Neuronal stem cell (in vitro differentiated cells): ENCODE measurements at regions not wholly inside any gene's neighbourhood (a gene's known extent, or its start where the extent isn't known, plus 50 kb on each side); places are given as distances from the start of the nearest gene placed in this dataset.

Experiments used
- DNase-seq: peaks from one replicate; pipeline ENCODE4 v3.0.0-alpha.2; 2013; ENCODE audit warnings: low spot score
- H2AFZ ChIP-seq: one replicate; pipeline ENCODE4 v1.6.1; 2013; ENCODE audit warnings: mild to moderate bottlenecking, low read length, inconsistent platforms
- H2AK5ac ChIP-seq: 2 replicates; pipeline ENCODE4 v1.6.1; 2013; ENCODE audit warnings: low read depth, mild to moderate bottlenecking, inconsistent platforms, low read length, moderate library complexity, mixed read lengths
- H2BK120ac ChIP-seq: 2 replicates; pipeline ENCODE4 v1.6.1; 2013; ENCODE audit warnings: low read depth, mild to moderate bottlenecking, inconsistent platforms, low read length, moderate library complexity, mixed read lengths
- H2BK12ac ChIP-seq: one replicate; pipeline ENCODE4 v1.6.1; 2013; ENCODE audit warnings: low read length, inconsistent platforms
- H2BK15ac ChIP-seq: 2 replicates; pipeline ENCODE4 v1.6.1; 2013; ENCODE audit warnings: mild to moderate bottlenecking, low read length, inconsistent platforms, mixed read lengths
- H2BK5ac ChIP-seq: one replicate; pipeline ENCODE4 v1.6.1; 2013; ENCODE audit warnings: inconsistent platforms, mild to moderate bottlenecking, low read length, moderate library complexity
- H3K14ac ChIP-seq: one replicate; pipeline ENCODE4 v1.6.1; 2013; ENCODE audit warnings: low read length, inconsistent platforms
- H3K18ac ChIP-seq: 2 replicates; pipeline ENCODE4 v1.6.1; 2013; ENCODE audit warnings: low read length, inconsistent platforms
- H3K23ac ChIP-seq: 2 replicates; pipeline ENCODE4 v1.6.1; 2013; ENCODE audit warnings: low read depth, mild to moderate bottlenecking, mixed read lengths, low read length, inconsistent platforms; ENCODE audit not compliant: poor library complexity
- H3K27ac ChIP-seq: replicated peaks from 3 replicates; pipeline ENCODE4 v1.5.1; 2013; ENCODE audit warnings: low read length, inconsistent platforms
- H3K27me3 ChIP-seq, 3 experiments: 2 replicates each; pipeline ENCODE4 v1.6.1; 2013; ENCODE audit warnings: low read length in 3 of 3, mild to moderate bottlenecking in 2 of 3, inconsistent platforms in 1 of 3, low read depth in 1 of 3, mixed read lengths in 1 of 3, moderate library complexity in 1 of 3; ENCODE audit not compliant: control insufficient read depth in 3 of 3, insufficient read depth in 3 of 3
- H3K36me3 ChIP-seq, 2 donors: replicated peaks in 1 of 2; 2 replicates each; pipeline ENCODE4 v1.6.1; 2013; ENCODE audit warnings: low read length in 2 of 2; ENCODE audit not compliant: control insufficient read depth in 2 of 2, insufficient read depth in 2 of 2
- H3K4ac ChIP-seq: 2 replicates; pipeline ENCODE4 v1.6.1; 2013; ENCODE audit warnings: inconsistent platforms, mild to moderate bottlenecking, low read length, moderate library complexity
- H3K4me1 ChIP-seq, 2 donors: 1 replicate in 1 of 2; 2 replicates in 1 of 2; pipeline ENCODE4 v1.6.1; 2013; ENCODE audit warnings: low read length in 2 of 2, low read depth in 1 of 2; ENCODE audit not compliant: control insufficient read depth in 2 of 2, insufficient read depth in 1 of 2
- H3K4me2 ChIP-seq: one replicate; pipeline ENCODE4 v1.6.1; 2013; ENCODE audit warnings: mild to moderate bottlenecking, low read length, inconsistent platforms; ENCODE audit not compliant: insufficient read depth, poor library complexity, severe bottlenecking
- H3K4me3 ChIP-seq, 2 donors: 2 replicates each; pipeline ENCODE4 v1.5.1; 2013; ENCODE audit warnings: low read length in 2 of 2, mild to moderate bottlenecking in 2 of 2, inconsistent platforms in 1 of 2, moderate library complexity in 1 of 2
- H3K79me1 ChIP-seq: one replicate; pipeline ENCODE4 v1.6.1; 2013; ENCODE audit warnings: low read depth, mild to moderate bottlenecking, inconsistent platforms, low read length, moderate library complexity
- H3K9ac ChIP-seq: one replicate; pipeline ENCODE4 v1.6.1; 2013; ENCODE audit warnings: mild to moderate bottlenecking, low read depth, low read length, inconsistent platforms; ENCODE audit not compliant: poor library complexity
- H3K9me3 ChIP-seq, 2 donors: replicated peaks in 1 of 2; 2 replicates each; pipeline versions ENCODE3 to v1.6.1; 2013; ENCODE audit warnings: low read length in 2 of 2, mild to moderate bottlenecking in 2 of 2, inconsistent platforms in 1 of 2, low read depth in 1 of 2, mixed read lengths in 1 of 2, moderate library complexity in 1 of 2; ENCODE audit not compliant: control insufficient read depth in 2 of 2, insufficient read depth in 1 of 2
- H4K8ac ChIP-seq: one replicate; pipeline ENCODE4 v1.6.1; 2013; ENCODE audit warnings: low read depth, mild to moderate bottlenecking, inconsistent platforms, low read length, moderate library complexity
- H4K91ac ChIP-seq: one replicate; pipeline ENCODE4 v1.6.1; 2013; ENCODE audit warnings: low read length, low read depth, mild to moderate bottlenecking, inconsistent platforms; ENCODE audit not compliant: poor library complexity
- WGBS, 2 donors: extraction: QIAGEN DNeasy Blood & Tissue Kit; methylation state at CpG; one replicate each; pipeline ENCODE4 v1.1.7; 2013; ENCODE audit warnings: missing lambda C conversion rate in 2 of 2, mixed read lengths in 1 of 2; ENCODE audit not compliant: insufficient read length in 2 of 2, insufficient replicate concordance in 1 of 2; ENCODE audit errors: extremely low coverage in 2 of 2; 5-methylcytosine and 5-hydroxymethylcytosine counted together

GRCh38 chr7:20021066-20021465 is 196.1 kb downstream of the MACC1 start:
- no peak overlapping the region for H3K4me2 ChIP-seq
- H2BK120ac ChIP-seq = no peak overlapping the region
- no peaks in the 10 kb centered on the region for H3K4me1 ChIP-seq
- H3K27ac ChIP-seq = no peak overlapping the region
- H3K79me1 ChIP-seq = no peaks in the 10 kb centered on the region
- no peak for DNase-seq
- H3K23ac ChIP-seq = no peak overlapping the region
- H4K91ac ChIP-seq = no peak overlapping the region
- no peaks in the 10 kb centered on the region for H3K9me3 ChIP-seq
- H3K18ac ChIP-seq = no peak overlapping the region
- no peaks in the 10 kb centered on the region for H3K27me3 ChIP-seq
- no peak overlapping the region for H4K8ac ChIP-seq
- H3K4ac ChIP-seq = no peak overlapping the region
- no peak overlapping the region for H2AK5ac ChIP-seq
- H2BK5ac ChIP-seq = no peak overlapping the region
- H2AFZ ChIP-seq = no peak overlapping the region
- H3K9ac ChIP-seq = no peak overlapping the region
- H2BK15ac ChIP-seq = no peak overlapping the region
- no peak overlapping the region for H3K4me3 ChIP-seq
- no peaks in the 10 kb centered on the region for H3K36me3 ChIP-seq
- no peak overlapping the region for H3K14ac ChIP-seq
- no peak overlapping the region for H2BK12ac ChIP-seq

DNA sequence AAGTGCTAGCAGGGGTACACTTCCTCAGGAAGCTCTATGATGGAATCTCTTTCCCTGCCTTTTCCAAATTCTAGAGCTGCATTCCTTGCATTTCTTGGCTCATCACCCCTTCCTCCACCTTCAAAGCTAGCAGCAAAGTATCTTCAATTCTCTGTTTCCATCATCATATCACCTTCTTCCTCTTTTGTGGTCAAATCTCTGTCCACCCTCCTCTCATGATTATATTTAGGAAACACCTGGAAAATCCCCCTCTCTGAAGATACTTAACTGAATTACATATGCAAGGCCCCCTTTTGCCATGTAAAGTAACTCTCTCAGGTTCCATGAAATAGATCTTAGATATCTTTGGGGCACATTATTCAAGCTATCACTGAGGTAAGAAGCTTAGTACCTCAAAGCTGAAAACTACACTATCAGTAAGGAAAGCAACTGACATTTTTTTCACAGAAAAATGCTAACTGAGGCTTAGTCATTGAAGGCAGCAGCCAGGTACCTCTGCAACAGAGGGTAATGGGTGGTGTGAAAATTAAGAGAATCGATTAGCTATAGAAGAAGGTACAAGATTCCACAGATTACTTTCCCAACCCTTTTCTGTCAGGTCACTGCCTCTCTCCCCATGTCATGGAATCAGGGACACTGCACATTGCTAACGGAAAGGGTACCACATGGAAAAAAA is 197.3 kb downstream of the MACC1 start:
- Histone ChIP-seq H3K18ac (no peak overlapping the region), H2BK12ac (no peak overlapping the region), H3K9me3 (no peaks in the 10 kb centered on the region), H3K14ac (no peak overlapping the region), H4K8ac (no peak overlapping the region), H2BK120ac (no peak overlapping the region), H2BK15ac (no peak overlapping the region), H3K4me2 (no peak overlapping the region), H3K27me3 (no peaks in the 10 kb centered on the region), H3K4ac (no peak overlapping the region), H2BK5ac (no peak overlapping the region), H3K36me3 (no peaks in the 10 kb centered on the region), H3K27ac (no peak overlapping the region), H3K79me1 (no peaks in the 10 kb centered on the region), H3K23ac (no peak overlapping the region), H3K4me1 (no peaks in the 10 kb centered on the region), H2AFZ (no peak overlapping the region), H4K91ac (no peak overlapping the region), H3K9ac (no peak overlapping the region), H3K4me3 (no peak overlapping the region), H2AK5ac (no peak overlapping the region)
- no CpG with 5 or more reads among the region's 2 CpGs for WGBS, 2 donors
- DNase-seq = no peak

DNA sequence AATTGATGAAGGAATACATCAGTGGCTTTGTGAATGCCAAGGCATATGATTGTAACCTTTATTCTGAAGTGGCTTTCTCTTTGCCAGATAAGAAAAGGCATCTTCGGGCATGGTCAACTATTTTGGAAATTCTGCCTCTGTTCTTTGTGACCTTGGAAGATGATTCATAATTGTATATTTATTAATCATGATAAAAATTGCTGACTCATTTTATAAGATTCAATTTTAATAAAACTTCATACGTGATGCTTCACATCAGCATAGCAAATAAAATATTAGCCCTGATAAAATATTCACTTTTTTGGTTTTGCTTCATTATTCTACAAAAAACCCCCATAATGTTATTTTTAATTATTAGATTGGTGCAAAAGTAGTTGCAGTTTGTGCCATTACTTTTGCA is 200.5 kb downstream of the MACC1 start:
- no peak overlapping the region for H4K8ac ChIP-seq
- H2BK5ac ChIP-seq = no peak overlapping the region
- H3K79me1 ChIP-seq = no peaks in the 10 kb centered on the region
- no peaks in the 10 kb centered on the region for H3K4me1 ChIP-seq
- no peak overlapping the region for H2BK12ac ChIP-seq
- no peak overlapping the region for H2AK5ac ChIP-seq
- no peak overlapping the region for H4K91ac ChIP-seq
- no peak overlapping the region for H3K4me3 ChIP-seq
- H3K4me2 ChIP-seq = no peak overlapping the region
- no peak overlapping the region for H2BK15ac ChIP-seq
- no peak overlapping the region for H3K27ac ChIP-seq
- H2BK120ac ChIP-seq = no peak overlapping the region
- no CpG with 5 or more reads among the region's 2 CpGs for WGBS, 2 donors
- H2AFZ ChIP-seq = no peak overlapping the region
- no peak overlapping the region for H3K9ac ChIP-seq
- no peaks in the 10 kb centered on the region for H3K36me3 ChIP-seq
- no peaks in the 10 kb centered on the region for H3K9me3 ChIP-seq
- no peak overlapping the region for H3K23ac ChIP-seq
- H3K4ac ChIP-seq = no peak overlapping the region
- no peak overlapping the region for H3K18ac ChIP-seq
- no peaks in the 10 kb centered on the region for H3K27me3 ChIP-seq
- no peak for DNase-seq
- no peak overlapping the region for H3K14ac ChIP-seq

GRCh38 chr7:20013536-20013935 is 203.6 kb downstream of the MACC1 start:
- Histone ChIP-seq H2AK5ac (no peak overlapping the region), H2BK15ac (no peak overlapping the region), H3K14ac (no peak overlapping the region), H3K4me2 (no peak overlapping the region), H3K4me3 (no peak overlapping the region), H3K27me3 (no peaks in the 10 kb centered on the region), H2BK120ac (no peak overlapping the region), H2AFZ (no peak overlapping the region), H3K36me3 (no peaks in the 10 kb centered on the region), H4K91ac (no peak overlapping the region), H3K9me3 (no peaks in the 10 kb centered on the region), H3K27ac (no peak overlapping the region), H2BK12ac (no peak overlapping the region), H3K23ac (no peak overlapping the region), H3K4me1 (no peaks in the 10 kb centered on the region), H2BK5ac (no peak overlapping the region), H3K4ac (no peak overlapping the region), H3K79me1 (no peaks in the 10 kb centered on the region), H4K8ac (no peak overlapping the region), H3K9ac (no peak overlapping the region), H3K18ac (no peak overlapping the region)
- WGBS, 2 donors = no CpG with 5 or more reads among the region's 6 CpGs
- DNase-seq = no peak
